ENCODE measurements at regions not wholly inside any gene's neighbourhood (a gene's known extent, or its start where the extent isn't known, plus 50 kb on each side); places are given as distances from the start of the nearest gene placed in this dataset.

DNA sequence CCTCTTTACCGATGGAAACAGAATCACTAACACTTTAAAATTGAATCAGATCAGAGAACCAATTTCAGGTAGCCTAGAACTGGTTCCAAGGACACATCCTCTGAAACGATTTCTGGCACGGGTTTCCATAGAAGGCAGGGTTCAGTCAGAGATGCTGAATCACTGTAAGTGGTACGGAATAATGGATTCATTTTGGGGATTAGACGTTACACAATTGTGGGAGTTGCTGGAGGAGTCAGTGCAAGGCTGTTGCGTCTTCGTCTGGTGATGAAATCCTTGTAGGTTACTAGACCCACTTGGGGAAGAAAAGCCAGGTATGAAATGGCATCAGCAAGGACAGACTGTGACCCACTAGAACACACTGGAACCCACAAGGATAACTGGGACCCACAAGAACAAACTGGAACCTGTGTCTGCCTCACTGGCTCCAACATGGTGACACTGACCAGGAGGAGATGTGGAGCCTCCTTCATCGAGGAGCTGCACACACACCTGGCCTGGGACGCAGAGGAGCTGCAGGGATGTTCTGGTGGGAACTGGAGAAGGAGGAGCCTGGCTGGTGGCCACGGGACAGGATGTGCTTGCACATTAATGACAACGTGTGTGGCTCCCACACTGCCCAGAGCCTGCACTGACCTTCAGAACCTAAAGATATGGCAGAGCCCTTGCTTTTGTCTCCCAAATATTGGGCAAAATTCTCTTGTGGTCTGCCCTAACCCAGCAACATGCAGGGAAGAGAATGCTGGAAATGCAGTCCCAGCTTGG is 105.1 kb downstream of the TRAPPC11 start:
- no peak for DNase-seq

- DNase-seq, result no peak
Measured at GRCh38 chr4:183765251-183765911, 106.3 kb downstream of the TRAPPC11 start.

- no peak for DNase-seq
Measured at GRCh38 chr4:183766140-183766539, 107.0 kb downstream of the TRAPPC11 start.

DNA sequence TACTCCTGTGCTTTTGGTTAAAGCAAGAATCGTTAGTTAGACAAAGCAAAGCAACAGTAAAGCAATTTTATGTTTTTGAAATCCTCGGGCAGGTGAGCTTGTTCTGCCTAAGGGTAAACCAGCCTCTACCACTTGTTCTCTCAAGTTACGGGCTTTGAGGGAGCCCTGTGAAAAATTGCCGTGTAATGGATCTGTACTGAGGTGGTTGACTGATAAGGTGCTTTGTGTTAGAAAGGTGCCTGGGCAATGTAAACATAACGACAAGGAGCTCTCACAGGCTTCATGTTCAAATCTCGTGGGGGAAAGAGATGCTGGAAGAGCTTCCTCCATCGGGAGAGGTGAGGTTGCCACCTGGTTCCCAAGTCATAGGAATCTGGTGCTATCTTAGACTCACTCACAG is 111.8 kb downstream of the TRAPPC11 start:
- no peak for DNase-seq

DNA sequence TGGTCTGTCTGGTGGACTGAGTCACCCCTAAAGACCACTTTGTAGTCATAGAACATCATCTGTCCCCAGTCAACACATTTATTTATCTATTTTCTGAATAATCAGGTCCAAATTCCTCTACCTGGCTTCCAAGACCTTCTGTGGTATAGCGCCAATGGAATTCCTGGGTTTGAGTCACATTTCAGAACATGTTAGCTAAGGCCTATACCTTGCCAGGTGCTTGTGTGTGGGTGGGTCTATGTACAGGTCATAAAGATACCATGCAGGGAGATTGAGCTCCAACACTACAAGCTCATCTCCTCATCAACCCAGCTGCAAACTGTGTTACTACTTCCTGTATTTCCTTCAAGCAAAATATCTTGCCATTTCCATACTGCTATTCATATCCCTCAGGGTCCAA is 113.3 kb downstream of the TRAPPC11 start:
- no peak for DNase-seq

DNA sequence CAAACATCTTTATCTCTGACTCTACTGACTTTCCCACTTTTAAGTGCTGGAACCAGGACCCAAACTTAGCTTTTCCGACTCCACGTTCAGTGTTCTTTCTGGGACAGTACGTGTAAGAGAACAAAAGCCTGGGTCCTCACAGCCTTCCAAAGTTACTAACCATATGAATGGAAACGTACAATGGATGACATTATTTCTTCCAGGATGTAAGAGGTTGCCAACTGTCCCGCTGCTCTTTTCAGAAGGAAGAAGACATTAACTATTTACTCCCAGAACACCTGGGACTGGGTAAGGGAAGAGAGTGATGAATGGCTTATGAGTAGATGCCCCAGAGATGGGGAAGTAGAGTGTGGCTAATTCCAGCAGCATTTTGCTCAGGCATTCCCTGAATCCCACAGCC is 114.7 kb downstream of the TRAPPC11 start:
- DNase-seq, result no peak

- no peak for DNase-seq
Measured at GRCh38 chr4:183783306-183783705, 121.8 kb upstream of the STOX2 start.

DNA sequence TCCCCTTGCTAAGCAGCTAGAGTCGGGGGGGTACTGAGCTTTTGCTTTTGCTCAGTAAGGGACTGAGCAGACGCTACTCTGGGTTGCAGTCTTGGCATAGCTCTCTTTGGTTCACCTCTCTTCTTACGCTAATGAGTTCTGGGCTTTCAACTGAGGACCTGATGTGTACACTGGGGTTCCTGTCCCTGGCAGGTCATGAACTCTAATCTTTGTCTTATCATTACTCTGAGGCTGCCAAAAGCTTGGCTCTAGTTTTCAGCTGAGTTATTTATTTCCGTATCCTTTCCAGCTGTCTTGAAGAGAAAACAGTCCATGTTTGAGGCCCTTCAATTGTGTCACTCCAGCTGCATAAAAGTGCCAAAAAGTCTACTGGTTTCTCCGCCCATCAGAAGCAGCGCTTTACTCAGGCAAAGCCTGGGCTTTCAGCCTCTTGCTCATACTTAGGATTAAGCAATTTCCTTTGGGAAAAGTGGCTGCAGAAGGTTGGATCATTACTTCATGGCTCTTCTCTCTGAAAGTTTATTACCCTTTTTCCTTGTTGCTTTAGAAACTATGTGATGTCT is 121.0 kb upstream of the STOX2 start:
- DNase-seq, result no peak

DNA sequence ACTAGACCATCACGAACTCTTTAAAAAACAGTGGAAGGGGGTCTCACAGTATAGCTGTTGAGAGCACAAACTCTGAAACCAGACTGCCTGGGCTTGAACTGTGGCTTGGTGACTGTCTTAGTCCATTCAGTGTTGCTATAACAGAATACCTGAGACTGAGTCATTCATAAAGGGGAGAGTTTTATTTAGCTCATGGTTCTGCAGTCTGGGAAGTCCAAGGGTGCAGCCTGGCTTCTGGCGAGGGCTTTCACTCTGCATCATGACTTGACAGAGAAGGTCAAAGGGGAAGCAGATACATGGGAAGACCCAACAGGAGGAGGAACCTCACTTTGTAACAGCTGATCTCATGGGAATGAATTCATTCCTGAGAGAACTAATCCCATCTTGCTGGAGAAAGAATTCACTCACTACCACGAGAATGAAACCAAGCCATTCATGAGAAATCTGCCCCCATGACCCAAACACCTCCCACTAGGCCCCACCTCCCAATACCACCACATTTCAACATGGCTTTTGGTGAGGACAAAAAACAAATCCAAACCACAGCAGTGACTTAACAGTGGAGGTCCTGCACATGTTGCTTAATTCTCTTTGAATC is 116.7 kb upstream of the STOX2 start:
- no peak for DNase-seq

GRCh38 chr4:183789657-183790056 is 115.5 kb upstream of the STOX2 start:
- DNase-seq, result no peak

GRCh38 chr4:183790661-183791060 is 114.4 kb upstream of the STOX2 start:
- no peak for DNase-seq

DNA sequence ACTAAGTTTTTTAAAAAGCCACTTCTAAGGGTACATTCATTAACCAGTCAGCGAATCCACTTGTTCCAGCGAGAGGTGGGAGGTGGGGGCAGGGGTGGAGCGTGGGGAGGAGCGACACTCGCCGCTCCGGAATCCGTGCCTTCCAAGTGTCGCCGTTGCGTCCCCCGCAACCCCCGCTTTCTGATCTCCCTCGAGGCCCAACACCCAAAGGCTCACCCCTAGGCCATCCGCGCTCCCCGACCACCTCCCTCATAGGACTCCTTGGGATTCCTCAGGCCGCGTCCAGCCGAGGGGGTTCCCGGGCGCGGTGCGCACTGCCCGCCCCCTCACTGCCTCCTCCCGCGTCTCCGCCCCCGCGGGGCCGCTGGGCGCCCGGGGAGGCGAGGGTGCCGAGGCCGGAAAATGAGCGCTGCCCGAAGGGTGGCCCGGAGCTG is 108.1 kb upstream of the STOX2 start:
- no peak for DNase-seq

GRCh38 chr4:183797445-183798300 is 107.4 kb upstream of the STOX2 start:
- no peak for DNase-seq

DNA sequence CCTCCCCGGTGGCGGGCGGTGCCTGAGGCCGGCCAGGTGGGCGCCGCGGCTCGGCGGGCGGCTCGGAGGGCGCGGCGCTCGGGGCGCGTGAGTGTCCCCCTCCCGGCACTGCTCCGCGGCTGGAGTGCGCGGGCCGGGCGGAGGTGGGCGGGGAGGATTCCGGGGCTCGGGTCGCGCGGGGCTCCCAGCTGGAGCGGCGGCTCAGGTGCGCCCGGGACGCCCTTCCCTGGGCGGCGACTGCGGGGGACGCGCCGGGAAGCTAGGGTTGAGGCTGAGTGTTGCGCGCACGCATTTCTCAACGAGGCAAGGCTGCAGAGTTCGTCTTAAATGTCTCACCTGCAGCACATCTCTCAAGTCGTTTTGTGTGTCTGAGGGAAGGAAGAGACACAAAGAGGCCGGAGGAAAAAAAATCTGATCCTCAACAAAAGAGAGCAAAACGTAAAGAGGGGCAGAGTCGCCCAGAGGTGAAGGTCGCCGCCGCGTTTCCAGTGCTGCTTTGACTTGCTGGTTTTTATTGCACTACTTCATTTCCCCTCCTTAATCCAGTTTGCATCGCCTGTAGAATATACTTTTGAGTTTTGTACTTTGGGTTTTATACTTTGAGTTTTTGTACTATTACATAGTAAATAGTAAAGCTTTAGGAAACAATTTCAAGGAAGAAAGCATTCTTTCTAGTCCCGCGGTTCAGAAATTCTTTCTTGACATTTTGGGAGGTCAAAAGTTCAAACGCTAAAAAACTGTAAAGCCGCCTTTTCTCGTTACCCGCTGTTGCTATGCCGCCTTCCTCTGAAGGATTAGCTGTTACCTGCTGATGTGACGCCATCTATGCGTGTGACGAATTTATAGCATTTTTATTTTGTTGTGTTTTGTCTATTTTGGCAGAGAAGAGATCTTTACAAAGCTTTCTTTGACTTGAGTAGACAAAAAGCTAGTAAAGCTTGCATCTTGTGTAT is 106.5 kb upstream of the STOX2 start:
- no peak for DNase-seq

GRCh38 chr4:183801457-183802165 is 103.5 kb upstream of the STOX2 start:
- DNase-seq, result no peak

DNA sequence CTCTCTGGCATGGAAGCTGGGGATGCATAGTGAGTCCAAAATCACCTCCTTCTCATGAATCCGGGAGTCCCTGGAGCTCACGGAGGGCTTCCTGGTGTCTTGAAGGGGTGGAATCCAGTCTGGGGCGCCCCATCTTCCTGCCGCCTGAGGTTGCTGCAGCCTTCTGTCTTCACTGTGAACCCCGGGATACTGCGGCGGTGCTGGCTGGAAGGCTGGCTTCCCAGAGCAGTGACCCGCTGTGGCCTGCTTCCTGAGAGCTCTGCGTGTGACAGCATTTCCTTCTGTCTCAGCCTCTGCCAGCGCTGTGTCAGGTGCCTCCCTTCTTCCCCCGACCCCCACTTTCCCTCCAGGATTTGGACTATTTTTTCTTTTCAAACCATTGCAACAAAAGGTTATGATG is 98.8 kb upstream of the STOX2 start:
- no peak for DNase-seq

GRCh38 chr4:183807420-183808096 is 97.5 kb upstream of the STOX2 start:
- DNase-seq, result no peak

GRCh38 chr4:183808097-183808456 is 97.0 kb upstream of the STOX2 start:
- no peak for DNase-seq

- DNase-seq, result no peak
Measured at GRCh38 chr4:183812567-183812966, 92.5 kb upstream of the STOX2 start.

GRCh38 chr4:183814461-183814860 is 90.6 kb upstream of the STOX2 start:
- no peak for DNase-seq

DNA sequence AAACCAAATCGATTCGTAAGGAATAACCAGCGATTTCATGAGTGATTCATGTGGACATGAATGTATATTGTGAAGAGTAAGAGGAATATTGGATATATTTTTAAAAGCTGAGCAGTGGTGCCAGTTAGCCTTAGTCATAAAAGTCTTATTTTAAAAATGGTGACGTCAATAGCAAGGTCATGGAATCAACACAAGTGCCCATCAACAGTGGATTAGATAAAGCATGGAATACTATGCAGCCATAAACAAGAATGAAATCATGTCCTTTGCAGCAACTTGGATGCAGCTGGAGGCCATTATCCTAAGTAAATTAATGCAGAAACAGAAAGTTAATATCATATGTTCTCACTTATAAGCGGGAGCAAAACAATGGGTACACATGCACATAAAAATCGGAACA is 89.0 kb upstream of the STOX2 start:
- DNase-seq, result no peak
